ENCODE measurements at regions not wholly inside any gene's neighbourhood (a gene's known extent, or its start where the extent isn't known, plus 50 kb on each side); places are given as distances from the start of the nearest gene placed in this dataset.

DNA sequence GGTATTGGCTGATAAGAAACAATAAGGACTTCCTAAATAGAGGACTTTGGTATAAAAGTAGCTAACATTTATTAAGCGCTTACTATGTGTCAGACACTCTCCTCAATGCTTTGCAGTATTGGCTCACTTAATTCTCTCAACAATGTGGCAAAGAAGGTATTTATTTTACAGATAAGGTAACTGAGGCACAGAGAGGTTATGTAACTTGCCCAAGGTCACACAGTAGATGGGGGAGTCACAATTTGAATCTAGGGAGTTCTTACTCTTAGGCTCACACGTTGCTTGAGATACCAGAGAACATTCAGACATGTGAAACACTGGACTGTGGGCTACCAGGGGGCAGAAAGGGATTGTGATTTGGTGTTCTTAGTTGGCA, 60.8 kb upstream of the GPR158 start:
- no peak overlapping the region for H3K27ac ChIP-seq (ENCODE audit: insufficient read depth in 1 of 2, low read depth in 1 of 2, low read length in 2 of 2, poor library complexity in 1 of 2, severe bottlenecking in 2 of 2)
- POLR2A ChIA-PET = no interaction called here
- CTCF ChIA-PET = interaction anchor here (1.1 to 1.6 kb wide), 3 partner anchors 9 to 143 kb away, joined by 4 read pairs; no protein-coding TSS in a partner anchor
- no peak for DNase-seq
- peaks cover 0 to 16% (median 2%) of the 10 kb centered on the region in 5 experiments for H3K27me3 ChIP-seq (replicated peaks in 2 of 5; ENCODE audit: control insufficient read depth in 4 of 5, insufficient read depth in 5 of 5, low read length in 4 of 5)
- no peaks in the 10 kb centered on the region for H3K9me3 ChIP-seq (ENCODE audit: control extremely low read depth in 1 of 5, control insufficient read depth in 4 of 5, insufficient read depth in 2 of 5, low read depth in 1 of 5, low read length in 4 of 5)
- H3K4me3 ChIP-seq (ENCODE audit: control insufficient read depth in 1 of 7, extremely low read depth in 1 of 7, insufficient read depth in 4 of 7, low read depth in 2 of 7, low read length in 6 of 7) = no peak overlapping the region
- no peaks in the 10 kb centered on the region for H3K4me1 ChIP-seq (ENCODE audit: control extremely low read depth in 1 of 4, control insufficient read depth in 4 of 4, insufficient read depth in 4 of 4, low read length in 3 of 4)
- WGBS (ENCODE audit: insufficient coverage) = 100% methylated on average over 1 of the region's 2 CpGs
- H3K36me3 ChIP-seq (ENCODE audit: control insufficient read depth in 4 of 4, insufficient read depth in 4 of 4, low read length in 3 of 4) = no peaks in the 10 kb centered on the region

GRCh38 chr10:25117757-25118156, 57.0 kb upstream of the GPR158 start:
- CTCF ChIA-PET = no interaction called here
- 100% methylated on average over 2 of the region's 6 CpGs for WGBS (ENCODE audit: insufficient coverage)

DNA sequence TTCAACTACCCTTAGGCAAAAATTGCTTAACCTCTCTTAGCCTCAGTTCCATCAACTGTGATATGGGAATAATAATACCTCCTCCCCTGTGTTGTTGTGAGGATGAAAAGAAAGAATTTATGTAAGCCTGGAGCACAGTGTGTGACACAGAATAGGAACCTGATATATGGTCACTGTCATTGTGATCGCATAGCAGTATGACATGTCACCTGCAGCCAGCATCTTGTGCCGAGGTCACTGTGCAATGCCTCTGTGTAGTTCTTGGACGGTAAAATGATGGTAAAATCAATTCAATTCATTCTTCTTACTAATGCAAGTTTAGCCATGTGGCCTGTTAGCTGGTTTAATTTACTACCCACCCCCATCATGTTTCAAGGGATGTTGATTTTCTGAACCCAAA, 54.6 kb upstream of the GPR158 start:
- DNase-seq = no peak
- 100% methylated on average over 3 of the region's 3 CpGs for WGBS (ENCODE audit: insufficient coverage)
- H3K9me3 ChIP-seq (ENCODE audit: control extremely low read depth in 1 of 5, control insufficient read depth in 4 of 5, insufficient read depth in 2 of 5, low read depth in 1 of 5, low read length in 4 of 5) = peaks cover 0 to 6% (median 0%) of the 10 kb centered on the region in 5 experiments
- H3K27me3 ChIP-seq (replicated peaks in 2 of 5; ENCODE audit: control insufficient read depth in 4 of 5, insufficient read depth in 5 of 5, low read length in 4 of 5) = peaks cover 0 to 10% (median 2%) of the 10 kb centered on the region in 5 experiments
- CTCF ChIA-PET = no interaction called here
- H3K27ac ChIP-seq (ENCODE audit: insufficient read depth in 1 of 2, low read depth in 1 of 2, low read length in 2 of 2, poor library complexity in 1 of 2, severe bottlenecking in 2 of 2) = no peak overlapping the region
- H3K4me1 ChIP-seq (ENCODE audit: control extremely low read depth in 1 of 4, control insufficient read depth in 4 of 4, insufficient read depth in 4 of 4, low read length in 3 of 4) = no peaks in the 10 kb centered on the region
- POLR2A ChIA-PET = no interaction called here
- no peaks in the 10 kb centered on the region for H3K36me3 ChIP-seq (ENCODE audit: control insufficient read depth in 4 of 4, insufficient read depth in 4 of 4, low read length in 3 of 4)
- H3K4me3 ChIP-seq (ENCODE audit: control insufficient read depth in 1 of 7, extremely low read depth in 1 of 7, insufficient read depth in 4 of 7, low read depth in 2 of 7, low read length in 6 of 7) = no peak overlapping the region

More at GRCh38 chr10:25117757-25118156, 57.0 kb upstream of the GPR158 start:
- peaks cover 0 to 14% (median 2%) of the 10 kb centered on the region in 5 experiments for H3K27me3 ChIP-seq (replicated peaks in 2 of 5; ENCODE audit: control insufficient read depth in 4 of 5, insufficient read depth in 5 of 5, low read length in 4 of 5)
- no peaks in the 10 kb centered on the region for H3K36me3 ChIP-seq (ENCODE audit: control insufficient read depth in 4 of 4, insufficient read depth in 4 of 4, low read length in 3 of 4)
- no peak for DNase-seq
- H3K4me1 ChIP-seq (ENCODE audit: control extremely low read depth in 1 of 4, control insufficient read depth in 4 of 4, insufficient read depth in 4 of 4, low read length in 3 of 4) = no peaks in the 10 kb centered on the region
- peaks cover 0 to 4% (median 0%) of the 10 kb centered on the region in 5 experiments for H3K9me3 ChIP-seq (ENCODE audit: control extremely low read depth in 1 of 5, control insufficient read depth in 4 of 5, insufficient read depth in 2 of 5, low read depth in 1 of 5, low read length in 4 of 5)
- no peak overlapping the region for H3K4me3 ChIP-seq (ENCODE audit: control insufficient read depth in 1 of 7, extremely low read depth in 1 of 7, insufficient read depth in 4 of 7, low read depth in 2 of 7, low read length in 6 of 7)
- H3K27ac ChIP-seq (ENCODE audit: insufficient read depth in 1 of 2, low read depth in 1 of 2, low read length in 2 of 2, poor library complexity in 1 of 2, severe bottlenecking in 2 of 2) = no peak overlapping the region
- POLR2A ChIA-PET = no interaction called here
